SK-N-SH treated with all-trans-retinoic acid at 6 μM for 48 hours (cell line): ENCODE measurements at regions not wholly inside any gene's neighbourhood (a gene's known extent, or its start where the extent isn't known, plus 50 kb on each side); places are given as distances from the start of the nearest gene placed in this dataset.

Experiments
- ATAC-seq: fragments of 200-7000 bp; cut with Tn5 transposase; 3 replicates; pipeline ENCODE4 v1.9.1; 2020; ENCODE audit warnings: mild to moderate bottlenecking, moderate library complexity
- ARNTL ChIP-seq: fragments of 450-650 bp; formaldehyde crosslinking; IDR thresholded peaks from 2 replicates; pipeline ENCODE4 v1.5.0; 2020; ENCODE audit warnings: low read depth, mild to moderate bottlenecking, moderate library complexity, borderline replicate concordance
- BACH2 ChIP-seq: fragments of 250-450 bp; sonication (Bioruptor Pico); IDR thresholded peaks from 2 replicates; pipeline ENCODE4 v1.9.0; 2021; ENCODE audit warnings: mild to moderate bottlenecking, borderline replicate concordance
- CSRNP3 ChIP-seq: fragments of 250-450 bp; sonication (Bioruptor Pico); IDR thresholded peaks from 2 replicates; pipeline ENCODE4 v1.5.1; 2021; ENCODE audit warnings: mild to moderate bottlenecking, moderate library complexity
- ISL1 ChIP-seq: fragments of 250-450 bp; sonication (Bioruptor Pico); IDR thresholded peaks from 2 replicates; pipeline ENCODE4 v2.1.2; 2022; ENCODE audit warnings: mild to moderate bottlenecking, moderate library complexity
- OSR1 ChIP-seq: fragments of 250-450 bp; sonication (Bioruptor Pico); IDR thresholded peaks from 2 replicates; pipeline ENCODE4 v1.8.0; 2022; ENCODE audit warnings: moderate library complexity, mild to moderate bottlenecking, inconsistent platforms
- POU6F1 ChIP-seq: fragments of 250-450 bp; sonication (Bioruptor Pico); IDR thresholded peaks from 2 replicates; pipeline ENCODE4 v1.8.0; 2021; ENCODE audit warnings: low read depth, mild to moderate bottlenecking, moderate library complexity, borderline replicate concordance
- PPARA ChIP-seq: fragments of 250-450 bp; sonication (Bioruptor Pico); IDR thresholded peaks from 2 replicates; pipeline ENCODE4 v1.5.0; 2020; ENCODE audit warnings: mild to moderate bottlenecking, borderline replicate concordance
- RARB ChIP-seq: fragments of 250-450 bp; sonication (Bioruptor Pico); IDR thresholded peaks from 2 replicates; pipeline ENCODE4 v1.8.0; 2021; ENCODE audit warnings: mild to moderate bottlenecking, moderate library complexity
- TCF4 ChIP-seq: fragments of 250-450 bp; sonication (Bioruptor Pico); IDR thresholded peaks from 2 replicates; pipeline ENCODE4 v1.8.0; 2021; ENCODE audit warnings: mild to moderate bottlenecking, moderate library complexity, borderline replicate concordance
- TOX ChIP-seq: fragments of 250-450 bp; sonication (Bioruptor Pico); IDR thresholded peaks from 2 replicates; pipeline ENCODE4 v1.8.0; 2021; ENCODE audit warnings: mild to moderate bottlenecking, moderate library complexity, borderline replicate concordance
- TSHZ2 ChIP-seq: fragments of 250-450 bp; sonication (Bioruptor Pico); IDR thresholded peaks from 2 replicates; pipeline ENCODE4 v1.5.0; 2020; ENCODE audit warnings: mild to moderate bottlenecking, moderate library complexity
- ZC3H10 ChIP-seq: fragments of 250-450 bp; sonication (Bioruptor Pico); IDR thresholded peaks from 2 replicates; pipeline ENCODE4 v1.5.1; 2021; ENCODE audit warnings: mild to moderate bottlenecking, moderate library complexity
- ZFP3 ChIP-seq: fragments of 250-450 bp; sonication (Bioruptor Pico); IDR thresholded peaks from 2 replicates; pipeline ENCODE4 v1.5.0; 2020; ENCODE audit warnings: mild to moderate bottlenecking, moderate library complexity
- ZFP30 ChIP-seq: fragments of 450-650 bp; formaldehyde crosslinking; IDR thresholded peaks from 2 replicates; pipeline ENCODE4 v1.5.0; 2022; ENCODE audit warnings: mild to moderate bottlenecking, moderate library complexity
- ZNF565 ChIP-seq: fragments of 450-650 bp; formaldehyde crosslinking; conservative IDR thresholded peaks from 2 replicates; pipeline ENCODE4 v1.5.0; 2020; ENCODE audit warnings: low read depth, mild to moderate bottlenecking, moderate library complexity
- ZNF70 ChIP-seq: fragments of 450-650 bp; formaldehyde crosslinking; IDR thresholded peaks from 2 replicates; pipeline ENCODE4 v1.5.0; 2020; ENCODE audit warnings: mild to moderate bottlenecking, moderate library complexity
- ZNF8 ChIP-seq: fragments of 450-650 bp; formaldehyde crosslinking; IDR thresholded peaks from 2 replicates; pipeline ENCODE4 v1.5.0; 2020; ENCODE audit warnings: mild to moderate bottlenecking, moderate library complexity
- TF ChIP-seq, protein P1 (sequence below): fragments of 250-450 bp; sonication (Bioruptor Pico); IDR thresholded peaks from 2 replicates; pipeline ENCODE4 v1.5.1; 2020; ENCODE audit warnings: low read depth, mild to moderate bottlenecking, moderate library complexity
- TF ChIP-seq, protein P2 (sequence below): fragments of 250-450 bp; sonication (Bioruptor Pico); IDR thresholded peaks from 2 replicates; pipeline ENCODE4 v1.8.0; 2020; ENCODE audit warnings: mild to moderate bottlenecking, moderate library complexity, borderline replicate concordance

- no peak for ATAC-seq
- TF ChIP-seq ISL1 (CRISPR knock-in tag) (no peak), PPARA (CRISPR knock-in tag) (no peak), ZNF70 (CRISPR knock-in tag) (no peak), CSRNP3 (CRISPR knock-in tag) (no peak), TCF4 (CRISPR knock-in tag) (no peak), OSR1 (CRISPR knock-in tag) (no peak), TSHZ2 (no peak)
- TF ChIP-seq, protein P1, sequence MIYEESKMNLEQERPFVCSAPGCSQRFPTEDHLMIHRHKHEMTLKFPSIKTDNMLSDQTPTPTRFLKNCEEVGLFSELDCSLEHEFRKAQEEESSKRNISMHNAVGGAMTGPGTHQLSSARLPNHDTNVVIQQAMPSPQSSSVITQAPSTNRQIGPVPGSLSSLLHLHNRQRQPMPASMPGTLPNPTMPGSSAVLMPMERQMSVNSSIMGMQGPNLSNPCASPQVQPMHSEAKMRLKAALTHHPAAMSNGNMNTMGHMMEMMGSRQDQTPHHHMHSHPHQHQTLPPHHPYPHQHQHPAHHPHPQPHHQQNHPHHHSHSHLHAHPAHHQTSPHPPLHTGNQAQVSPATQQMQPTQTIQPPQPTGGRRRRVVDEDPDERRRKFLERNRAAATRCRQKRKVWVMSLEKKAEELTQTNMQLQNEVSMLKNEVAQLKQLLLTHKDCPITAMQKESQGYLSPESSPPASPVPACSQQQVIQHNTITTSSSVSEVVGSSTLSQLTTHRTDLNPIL (CRISPR knock-in tag) = no peak
- TF ChIP-seq, protein P2, sequence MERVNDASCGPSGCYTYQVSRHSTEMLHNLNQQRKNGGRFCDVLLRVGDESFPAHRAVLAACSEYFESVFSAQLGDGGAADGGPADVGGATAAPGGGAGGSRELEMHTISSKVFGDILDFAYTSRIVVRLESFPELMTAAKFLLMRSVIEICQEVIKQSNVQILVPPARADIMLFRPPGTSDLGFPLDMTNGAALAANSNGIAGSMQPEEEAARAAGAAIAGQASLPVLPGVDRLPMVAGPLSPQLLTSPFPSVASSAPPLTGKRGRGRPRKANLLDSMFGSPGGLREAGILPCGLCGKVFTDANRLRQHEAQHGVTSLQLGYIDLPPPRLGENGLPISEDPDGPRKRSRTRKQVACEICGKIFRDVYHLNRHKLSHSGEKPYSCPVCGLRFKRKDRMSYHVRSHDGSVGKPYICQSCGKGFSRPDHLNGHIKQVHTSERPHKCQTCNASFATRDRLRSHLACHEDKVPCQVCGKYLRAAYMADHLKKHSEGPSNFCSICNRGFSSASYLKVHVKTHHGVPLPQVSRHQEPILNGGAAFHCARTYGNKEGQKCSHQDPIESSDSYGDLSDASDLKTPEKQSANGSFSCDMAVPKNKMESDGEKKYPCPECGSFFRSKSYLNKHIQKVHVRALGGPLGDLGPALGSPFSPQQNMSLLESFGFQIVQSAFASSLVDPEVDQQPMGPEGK = no peak
These were observed 110.1 kb downstream of the GPR63 start for GRCh38 chr6:96727144-96727543.

GRCh38 chr6:96725296-96725695 lies 112.0 kb downstream of the GPR63 start:
- TF ChIP-seq ZNF70 (CRISPR knock-in tag) = no peak
- no peak for TF ChIP-seq ZNF565 (CRISPR knock-in tag)
- TF ChIP-seq ZFP3 (CRISPR knock-in tag) = no peak
- TF ChIP-seq OSR1 (CRISPR knock-in tag) = no peak
- no peak for TF ChIP-seq ZNF8 (CRISPR knock-in tag)
- no peak for TF ChIP-seq PPARA (CRISPR knock-in tag)
- TF ChIP-seq TSHZ2 = no peak
- no peak for TF ChIP-seq ZFP30 (CRISPR knock-in tag)
- no peak for TF ChIP-seq ARNTL (CRISPR knock-in tag)
- TF ChIP-seq POU6F1 (CRISPR knock-in tag) = no peak
- no peak for TF ChIP-seq BACH2 (CRISPR knock-in tag)
- no peak for TF ChIP-seq RARB (CRISPR knock-in tag)
- no peak for TF ChIP-seq CSRNP3 (CRISPR knock-in tag)
- TF ChIP-seq, protein P2 = no peak
- TF ChIP-seq TOX (CRISPR knock-in tag) = no peak
- TF ChIP-seq ZC3H10 (CRISPR knock-in tag) = no peak
- ATAC-seq = no peak
